ENCODE measurements at regions not wholly inside any gene's neighbourhood (a gene's known extent, or its start where the extent isn't known, plus 50 kb on each side); places are given as distances from the start of the nearest gene placed in this dataset.

- no peak overlapping the region for H3K27ac Mint-ChIP-seq
- ATAC-seq (replicated peaks) (no peak), DNase-seq (no peak)
- H3K36me3 Mint-ChIP-seq: peaks cover 0 to 1% of the 10 kb centered on the region in 2 donors
- H3K4me1 Mint-ChIP-seq: peaks cover 8 to 23% of the 10 kb centered on the region in 2 donors
- no peak overlapping the region for H3K4me3 Mint-ChIP-seq
- peaks cover 16 to 17% of the 10 kb centered on the region in 2 donors for H3K27me3 Mint-ChIP-seq
- no peaks in the 10 kb centered on the region for H3K9me3 Mint-ChIP-seq
Observed at GRCh38 chr11:10937385-10937771, 79.5 kb upstream of the ZBED5 start.

- no peak overlapping the region for H3K27ac Mint-ChIP-seq
Observed at GRCh38 chr11:10936626-10937384, 79.0 kb upstream of the ZBED5 start.

GRCh38 chr11:10935015-10935559, 77.2 kb upstream of the ZBED5 start:
- peak overlapping the region in 1 of 2 donors; percentile 57 for H3K4me3 Mint-ChIP-seq
- H3K27ac Mint-ChIP-seq: peak overlapping the region; percentile 38
- peaks cover 24 to 35% of the 10 kb centered on the region in 2 donors for H3K27me3 Mint-ChIP-seq
- no peaks in the 10 kb centered on the region for H3K9me3 Mint-ChIP-seq
- H3K36me3 Mint-ChIP-seq: peaks cover 0 to 1% of the 10 kb centered on the region in 2 donors
- ATAC-seq (replicated peaks): no peak
- peaks cover 14 to 31% of the 10 kb centered on the region in 2 donors for H3K4me1 Mint-ChIP-seq
- DNase-seq: no peak

More at GRCh38 chr11:10936626-10937384, 79.0 kb upstream of the ZBED5 start:
- DNase-seq: no peak
- H3K4me3 Mint-ChIP-seq: no peak overlapping the region
- ATAC-seq (replicated peaks): no peak
- H3K36me3 Mint-ChIP-seq: peaks cover 0 to 1% of the 10 kb centered on the region in 2 donors
- peaks cover 8 to 24% of the 10 kb centered on the region in 2 donors for H3K4me1 Mint-ChIP-seq
- H3K27me3 Mint-ChIP-seq: peaks cover 17 to 22% of the 10 kb centered on the region in 2 donors
- no peaks in the 10 kb centered on the region for H3K9me3 Mint-ChIP-seq

DNA sequence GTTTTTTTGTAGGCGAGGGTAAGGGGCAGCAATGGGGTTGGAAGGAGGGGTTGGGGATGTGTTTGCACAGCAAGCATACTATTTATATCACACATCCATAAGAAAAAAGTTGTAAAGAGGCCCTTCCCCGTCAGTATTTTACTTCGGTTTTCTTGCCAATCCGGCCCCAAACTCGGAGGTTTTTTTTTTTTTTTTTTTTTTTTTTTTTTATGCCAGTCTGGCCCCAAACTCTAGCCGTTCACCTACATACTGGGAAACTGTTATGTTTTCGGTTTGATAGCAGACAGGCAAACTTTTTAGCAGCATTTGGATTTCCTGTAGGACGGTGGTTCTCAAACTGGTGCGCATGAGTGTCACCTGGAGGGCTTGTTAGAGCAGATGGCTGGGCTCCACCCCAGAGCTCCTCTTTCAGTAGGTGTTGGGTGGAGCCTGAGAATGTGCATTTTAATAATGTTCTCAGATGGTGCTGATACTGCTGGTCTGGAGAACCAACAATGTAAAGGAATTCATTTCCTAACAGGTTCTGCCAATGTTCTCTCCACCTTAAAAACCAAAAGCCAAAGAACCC, 76.5 kb upstream of the ZBED5 start:
- ATAC-seq (replicated peaks): no peak
- H3K36me3 Mint-ChIP-seq: peaks cover 0 to 1% of the 10 kb centered on the region in 2 donors
- H3K4me3 Mint-ChIP-seq: peak overlapping the region; percentile 80 to 85
- H3K27ac Mint-ChIP-seq: no peak overlapping the region
- no peaks in the 10 kb centered on the region for H3K9me3 Mint-ChIP-seq
- H3K27me3 Mint-ChIP-seq: peaks cover 28 to 40% of the 10 kb centered on the region in 2 donors
- no peak for DNase-seq
- H3K4me1 Mint-ChIP-seq: peaks cover 14 to 31% of the 10 kb centered on the region in 2 donors

DNA sequence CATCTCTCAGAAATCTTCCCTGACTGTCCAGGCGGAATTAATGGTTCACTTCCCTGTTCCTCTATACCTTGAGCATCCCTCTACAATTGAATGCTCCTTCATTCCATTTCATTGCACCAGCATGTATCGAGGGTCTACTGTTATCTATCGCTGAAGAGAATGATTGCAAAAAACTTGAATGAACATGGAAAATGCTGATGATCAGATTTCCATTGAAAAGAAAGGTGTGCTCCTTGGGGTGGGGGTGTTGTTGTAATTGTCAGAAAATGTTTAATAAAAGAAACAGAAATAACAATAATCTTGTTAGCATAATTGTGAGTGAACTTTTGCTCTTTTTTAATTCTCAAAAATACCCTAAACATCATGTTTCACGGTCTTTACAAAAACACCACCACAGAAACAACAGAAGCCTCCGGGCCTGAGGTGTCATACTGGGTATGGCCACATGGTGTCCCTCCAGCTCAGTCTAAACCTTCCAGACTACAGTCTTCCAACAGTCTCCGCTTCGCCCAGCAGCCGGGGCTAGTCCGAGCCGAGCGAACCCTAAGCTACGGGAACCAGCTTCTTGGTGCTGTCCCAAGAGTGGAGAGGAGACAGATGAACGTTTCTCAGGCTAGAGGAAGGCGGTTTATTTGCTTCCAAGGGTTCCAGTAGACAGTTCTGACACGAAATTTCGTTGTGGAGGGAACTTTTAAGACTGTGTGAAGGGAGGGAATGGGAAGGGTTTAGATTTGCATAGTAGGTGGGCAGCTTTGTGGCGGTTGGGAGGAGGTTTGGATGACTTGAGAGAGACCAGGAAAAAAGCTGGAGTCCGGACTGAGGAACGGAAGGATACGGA, 75.8 kb upstream of the ZBED5 start:
- Mint-ChIP-seq H3K27ac (peak overlapping the region; percentile 15), H3K27me3 (peaks cover 31 to 45% of the 10 kb centered on the region in 2 donors), H3K4me3 (peak overlapping the region; percentile 80 to 85), H3K4me1 (peaks cover 14 to 31% of the 10 kb centered on the region in 2 donors), H3K36me3 (peaks cover 0 to 1% of the 10 kb centered on the region in 2 donors), H3K9me3 (no peaks in the 10 kb centered on the region)
- ATAC-seq (replicated peaks) (peak; percentile 90 to 91), DNase-seq (peak; percentile 72)

GRCh38 chr11:10932976-10933375, 75.1 kb upstream of the ZBED5 start:
- ATAC-seq (replicated peaks) (no peak), DNase-seq (no peak)
- H3K4me3 Mint-ChIP-seq: no peak overlapping the region
- no peaks in the 10 kb centered on the region for H3K9me3 Mint-ChIP-seq
- peaks cover 36 to 49% of the 10 kb centered on the region in 2 donors for H3K27me3 Mint-ChIP-seq
- H3K27ac Mint-ChIP-seq: no peak overlapping the region
- H3K36me3 Mint-ChIP-seq: peaks cover 0 to 1% of the 10 kb centered on the region in 2 donors
- H3K4me1 Mint-ChIP-seq: peaks cover 14 to 31% of the 10 kb centered on the region in 2 donors

DNA sequence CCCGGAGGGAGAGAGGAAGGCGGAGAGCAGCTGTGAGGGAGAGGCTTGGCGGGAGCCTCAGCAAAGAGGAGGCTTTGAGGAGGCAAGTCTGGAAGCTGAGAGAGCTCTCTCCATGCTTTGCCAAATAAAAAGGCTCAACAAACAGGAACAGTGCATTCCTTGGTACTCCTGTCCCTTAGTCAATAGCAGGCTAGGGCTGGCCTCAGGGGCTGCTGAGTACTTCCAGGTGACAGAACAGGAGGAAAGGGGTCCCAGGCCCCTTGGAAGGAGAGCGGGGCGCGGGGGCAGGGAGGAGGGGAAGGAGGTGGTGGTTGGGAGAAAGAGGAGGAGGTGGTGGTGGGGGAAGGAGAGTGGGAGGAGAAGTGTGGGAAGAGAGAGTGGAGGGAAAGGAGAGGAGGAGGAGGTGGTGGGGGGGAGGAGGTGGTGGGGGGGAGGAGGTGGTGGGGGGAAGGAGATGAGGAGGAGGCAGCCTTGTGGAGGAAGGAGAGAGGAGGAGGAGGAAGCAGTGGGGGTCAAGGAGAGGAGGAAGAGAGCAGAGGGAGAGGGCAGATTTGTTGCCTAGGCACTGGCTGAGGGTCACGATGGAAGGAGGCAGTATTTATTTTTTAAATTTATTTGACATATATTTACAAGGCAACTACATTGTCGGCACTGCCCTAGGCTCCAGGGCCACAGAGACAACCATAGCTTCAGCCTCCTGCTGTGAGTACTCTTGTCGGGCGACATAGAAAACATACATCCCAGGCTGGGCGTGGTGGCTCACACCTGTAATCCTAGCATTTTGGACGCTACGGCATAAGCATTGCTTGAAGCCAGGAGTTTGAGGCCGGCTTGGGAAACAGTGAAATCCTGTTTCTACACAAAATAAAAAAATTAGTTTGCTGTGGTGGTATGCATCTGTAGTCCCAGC, 74.2 kb upstream of the ZBED5 start:
- no peak for ATAC-seq (replicated peaks)

DNA sequence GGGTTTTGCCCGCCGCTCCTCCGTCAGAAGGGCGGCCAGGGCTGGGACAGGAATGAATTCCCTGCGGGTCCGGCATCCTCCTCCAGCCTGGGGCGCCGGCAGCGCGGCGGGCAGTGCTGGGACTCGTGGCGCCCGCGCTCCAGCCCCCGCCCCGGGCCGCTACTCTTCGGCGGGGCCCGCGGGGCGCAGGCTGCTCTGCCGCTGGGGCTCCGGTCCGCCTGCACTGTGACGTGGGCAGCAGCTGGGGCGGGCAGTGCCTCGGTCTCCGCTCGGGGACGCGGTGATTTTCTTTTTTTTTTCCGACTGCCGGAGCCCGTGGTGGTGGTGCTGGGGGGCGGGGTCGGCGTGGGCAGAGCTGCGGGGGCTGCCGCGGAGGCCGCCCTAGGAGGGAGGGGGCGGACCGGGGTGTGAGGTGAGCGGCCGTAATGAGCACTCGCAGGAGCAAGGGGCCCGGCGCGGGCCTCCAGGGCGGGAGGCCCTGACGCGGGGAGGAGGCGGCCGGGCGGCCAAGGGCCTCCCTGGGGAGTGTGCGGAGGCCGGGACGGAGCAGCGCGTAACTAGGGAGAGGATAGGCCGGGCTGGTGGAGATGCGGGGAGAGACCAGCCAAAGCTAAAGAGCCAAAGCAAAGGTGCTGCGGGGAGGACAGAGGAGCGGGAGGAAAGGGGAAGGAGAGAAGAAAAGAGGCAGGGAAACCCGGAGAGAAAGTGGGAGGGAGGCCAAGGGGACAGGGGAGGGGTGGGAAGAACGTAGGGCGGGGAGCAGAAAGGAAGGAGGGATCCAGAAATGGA, 73.3 kb upstream of the ZBED5 start:
- Mint-ChIP-seq H3K27me3 (peaks cover 40 to 54% of the 10 kb centered on the region in 2 donors), H3K4me3 (peak overlapping the region; percentile 81 to 84), H3K27ac (peak overlapping the region; percentile 68), H3K9me3 (no peaks in the 10 kb centered on the region), H3K36me3 (peaks cover 0 to 1% of the 10 kb centered on the region in 2 donors), H3K4me1 (peaks cover 14 to 27% of the 10 kb centered on the region in 2 donors)
- peak; percentile 22 for DNase-seq
- peak; percentile 64 to 68 for ATAC-seq (replicated peaks)

More for the DNA sequence above, 74.2 kb upstream of the ZBED5 start:
- peak overlapping the region; percentile 81 to 84 for H3K4me3 Mint-ChIP-seq
- peaks cover 14 to 27% of the 10 kb centered on the region in 2 donors for H3K4me1 Mint-ChIP-seq
- peak overlapping the region; percentile 68 for H3K27ac Mint-ChIP-seq
- H3K36me3 Mint-ChIP-seq: peaks cover 0 to 1% of the 10 kb centered on the region in 2 donors
- peaks cover 36 to 49% of the 10 kb centered on the region in 2 donors for H3K27me3 Mint-ChIP-seq
- no peak for DNase-seq
- H3K9me3 Mint-ChIP-seq: no peaks in the 10 kb centered on the region

DNA sequence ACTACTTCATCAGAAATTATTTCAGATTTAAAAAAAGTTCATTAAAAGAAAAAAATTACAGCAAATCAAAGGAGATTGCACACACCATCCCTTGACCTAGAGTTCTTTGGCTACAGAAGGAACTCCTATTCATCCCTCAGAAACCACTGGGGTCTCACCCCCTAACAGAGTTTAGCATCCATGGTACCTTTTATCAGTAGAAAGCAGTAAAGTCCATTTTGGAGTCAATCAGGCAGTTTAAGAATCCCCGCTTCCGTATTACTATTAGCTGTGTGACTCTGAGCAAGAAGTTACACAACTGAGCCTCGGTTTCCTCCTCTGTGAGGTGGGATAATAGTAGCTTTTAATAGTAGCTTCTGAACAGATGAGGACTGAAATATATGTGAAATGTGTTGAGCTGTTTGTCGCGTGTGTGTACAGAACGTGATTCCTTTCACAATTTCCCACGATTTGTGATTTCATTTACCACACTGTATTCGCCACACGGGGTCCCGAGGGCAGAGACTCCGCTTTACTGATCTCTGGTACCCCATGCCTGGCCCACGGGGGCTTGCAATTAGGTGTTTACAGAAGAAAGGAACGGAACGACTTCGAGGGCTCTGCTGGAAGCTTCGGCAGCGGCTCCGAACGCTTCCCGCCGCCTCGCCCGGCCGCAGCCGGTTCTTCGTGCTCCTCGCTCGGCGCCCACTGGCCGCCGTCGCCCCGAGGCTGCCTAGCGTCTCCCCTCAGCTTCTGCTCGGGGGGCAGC, 72.5 kb upstream of the ZBED5 start:
- ATAC-seq (replicated peaks) (peak; percentile 10 to 20), DNase-seq (no peak)
- peak overlapping the region; percentile 81 to 84 for H3K4me3 Mint-ChIP-seq
- H3K9me3 Mint-ChIP-seq: no peaks in the 10 kb centered on the region
- H3K27ac Mint-ChIP-seq: no peak overlapping the region
- H3K4me1 Mint-ChIP-seq: peaks cover 14 to 27% of the 10 kb centered on the region in 2 donors
- peaks cover 0 to 1% of the 10 kb centered on the region in 2 donors for H3K36me3 Mint-ChIP-seq
- peaks cover 35 to 57% of the 10 kb centered on the region in 2 donors for H3K27me3 Mint-ChIP-seq

DNA sequence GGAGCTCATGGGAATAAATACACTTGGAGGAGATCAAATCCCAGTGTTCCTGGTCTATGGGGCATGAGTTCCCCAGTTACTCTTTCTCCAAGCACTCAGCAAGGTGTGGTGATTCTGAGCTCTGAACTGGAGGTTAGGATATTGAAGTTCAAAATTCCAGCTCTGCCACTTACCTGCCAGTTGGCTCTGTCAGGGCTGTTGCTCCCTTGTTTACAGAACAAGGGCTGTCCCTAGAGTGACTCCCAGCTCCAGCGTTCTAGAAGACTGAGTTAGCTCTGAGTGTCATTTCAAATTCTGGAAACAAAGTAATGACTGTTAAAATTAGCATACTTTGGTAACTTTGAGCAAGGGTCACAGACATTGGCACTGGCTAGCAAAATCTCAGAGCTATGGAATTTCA, 69.7 kb upstream of the ZBED5 start:
- DNase-seq (no peak), ATAC-seq (replicated peaks) (no peak)
- Mint-ChIP-seq H3K27me3 (peaks cover 31 to 41% of the 10 kb centered on the region in 2 donors), H3K4me1 (peaks cover 6 to 9% of the 10 kb centered on the region in 2 donors), H3K9me3 (no peaks in the 10 kb centered on the region), H3K27ac (no peak overlapping the region), H3K36me3 (no peaks in the 10 kb centered on the region), H3K4me3 (no peak overlapping the region)

- no peak for DNase-seq
- Mint-ChIP-seq H3K9me3 (no peaks in the 10 kb centered on the region), H3K27ac (no peak overlapping the region), H3K27me3 (peaks cover 30 to 35% of the 10 kb centered on the region in 2 donors), H3K4me3 (no peak overlapping the region), H3K4me1 (peaks cover 6 to 7% of the 10 kb centered on the region in 2 donors), H3K36me3 (no peaks in the 10 kb centered on the region)
- ATAC-seq (replicated peaks): no peak
Observed at GRCh38 chr11:10926801-10927211, 69.0 kb upstream of the ZBED5 start.

Measured in stimulated activated naive B cell treated with anti-CD40 and anti-IgM and Interleukin-4, amounts not matched to agents 10 μg/mL and 1 μg/mL and 100 μg/mL, for 72 hours (primary cell).